Dermis blood vessel endothelial cell (primary cell): ENCODE measurements at regions not wholly inside any gene's neighbourhood (a gene's known extent, or its start where the extent isn't known, plus 50 kb on each side); places are given as distances from the start of the nearest gene placed in this dataset.
"Not testable (repeated sequence)": the region's sequence is repeated elsewhere in the genome, so short reads cannot be mapped to it uniquely, and the experiment has no call there.

Experiments
- DNase-seq: peaks from one replicate; pipeline ENCODE4 v3.0.0; 2010

GRCh38 chr16:88252057-88252794 is 130.5 kb upstream of the ZNF469 start:
- not testable (repeated sequence) for DNase-seq

- not testable (repeated sequence) for DNase-seq
Measured at GRCh38 chr16:88258141-88258540, 124.6 kb upstream of the ZNF469 start.

- DNase-seq: not testable (repeated sequence)
Measured at GRCh38 chr16:88258764-88259525, 123.8 kb upstream of the ZNF469 start.

- DNase-seq: not testable (repeated sequence)
Measured at GRCh38 chr16:88259538-88259937, 123.2 kb upstream of the ZNF469 start.

- not testable (repeated sequence) for DNase-seq
Measured at GRCh38 chr16:88260146-88260545, 122.6 kb upstream of the ZNF469 start.

GRCh38 chr16:88260881-88261665 is 121.7 kb upstream of the ZNF469 start:
- DNase-seq: not testable (repeated sequence)

GRCh38 chr16:88261814-88262605 is 120.7 kb upstream of the ZNF469 start:
- not testable (repeated sequence) for DNase-seq

- not testable (repeated sequence) for DNase-seq
Measured at GRCh38 chr16:88262858-88263563, 119.7 kb upstream of the ZNF469 start.

GRCh38 chr16:88263681-88264287 is 119.0 kb upstream of the ZNF469 start:
- DNase-seq: not testable (repeated sequence)

- DNase-seq: peak; percentile 90
Measured at GRCh38 chr16:88264641-88265285, 118.0 kb upstream of the ZNF469 start.

GRCh38 chr16:88265286-88265938 is 117.3 kb upstream of the ZNF469 start:
- not testable (repeated sequence) for DNase-seq

- DNase-seq: not testable (repeated sequence)
Measured at GRCh38 chr16:88266036-88266435, 116.7 kb upstream of the ZNF469 start.

GRCh38 chr16:88266935-88267551 is 115.7 kb upstream of the ZNF469 start:
- not testable (repeated sequence) for DNase-seq

GRCh38 chr16:88268186-88268970 is 114.4 kb upstream of the ZNF469 start:
- not testable (repeated sequence) for DNase-seq

- DNase-seq: not testable (repeated sequence)
Measured at GRCh38 chr16:88270171-88270790, 112.5 kb upstream of the ZNF469 start.

- not testable (repeated sequence) for DNase-seq
Measured at GRCh38 chr16:88271296-88271695, 111.5 kb upstream of the ZNF469 start.

GRCh38 chr16:88271776-88272175 is 111.0 kb upstream of the ZNF469 start:
- DNase-seq: not testable (repeated sequence)

GRCh38 chr16:88272437-88272836 is 110.3 kb upstream of the ZNF469 start:
- DNase-seq: not testable (repeated sequence)
